ENCODE measurements at regions not wholly inside any gene's neighbourhood (a gene's known extent, or its start where the extent isn't known, plus 50 kb on each side); places are given as distances from the start of the nearest gene placed in this dataset.

DNA sequence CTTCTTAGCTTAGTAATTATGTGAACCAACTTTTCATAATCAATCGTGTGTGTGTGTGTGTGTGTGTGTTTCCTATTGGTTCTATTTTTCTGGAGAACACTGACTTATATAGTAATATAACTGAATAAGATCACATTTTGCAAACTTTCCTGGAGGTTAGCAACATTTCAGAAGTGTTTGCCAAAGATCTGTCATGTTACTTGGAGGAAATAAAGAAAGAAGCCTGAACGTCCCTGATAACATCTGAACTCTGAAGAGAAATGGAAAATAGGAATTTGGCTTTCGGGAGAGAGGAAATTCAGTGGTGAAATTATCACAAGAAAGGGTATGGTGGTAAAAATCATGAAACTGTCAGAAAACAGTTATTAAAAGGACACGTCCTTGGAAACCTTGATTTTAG is 984.4 kb upstream of the AUTS2 start:
- TF ChIP-seq, protein P1, sequence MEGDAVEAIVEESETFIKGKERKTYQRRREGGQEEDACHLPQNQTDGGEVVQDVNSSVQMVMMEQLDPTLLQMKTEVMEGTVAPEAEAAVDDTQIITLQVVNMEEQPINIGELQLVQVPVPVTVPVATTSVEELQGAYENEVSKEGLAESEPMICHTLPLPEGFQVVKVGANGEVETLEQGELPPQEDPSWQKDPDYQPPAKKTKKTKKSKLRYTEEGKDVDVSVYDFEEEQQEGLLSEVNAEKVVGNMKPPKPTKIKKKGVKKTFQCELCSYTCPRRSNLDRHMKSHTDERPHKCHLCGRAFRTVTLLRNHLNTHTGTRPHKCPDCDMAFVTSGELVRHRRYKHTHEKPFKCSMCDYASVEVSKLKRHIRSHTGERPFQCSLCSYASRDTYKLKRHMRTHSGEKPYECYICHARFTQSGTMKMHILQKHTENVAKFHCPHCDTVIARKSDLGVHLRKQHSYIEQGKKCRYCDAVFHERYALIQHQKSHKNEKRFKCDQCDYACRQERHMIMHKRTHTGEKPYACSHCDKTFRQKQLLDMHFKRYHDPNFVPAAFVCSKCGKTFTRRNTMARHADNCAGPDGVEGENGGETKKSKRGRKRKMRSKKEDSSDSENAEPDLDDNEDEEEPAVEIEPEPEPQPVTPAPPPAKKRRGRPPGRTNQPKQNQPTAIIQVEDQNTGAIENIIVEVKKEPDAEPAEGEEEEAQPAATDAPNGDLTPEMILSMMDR (conservative IDR thresholded peaks at IDR 0.05 in 1 of 2, IDR thresholded peaks at IDR 0.05 in 1 of 2; ENCODE audit: low read depth in 1 of 2, low read length in 2 of 2) = no peak
- TF ChIP-seq EZH2 (IDR thresholded peaks at IDR 0.05; ENCODE audit: low read length, missing control alignments) = no peak

Measured in fibroblast of lung (primary cell).